OCI-LY1 (cell line): ENCODE measurements at regions not wholly inside any gene's neighbourhood (a gene's known extent, or its start where the extent isn't known, plus 50 kb on each side); places are given as distances from the start of the nearest gene placed in this dataset.

Experiments used
- H2AFZ ChIP-seq: fragments of 200-600 bp; sonication (generic), shearing (Covaris generic); 2 replicates; pipeline ENCODE4 v1.6.0; 2014; ENCODE audit warnings: antibody characterized with exemption, mild to moderate bottlenecking, low read length
- H3F3A ChIP-seq: fragments of 200-600 bp; sonication (generic), shearing (Covaris generic); 2 replicates; pipeline ENCODE4 v1.6.0; 2014; ENCODE audit warnings: mild to moderate bottlenecking, antibody characterized with exemption, low read length, moderate library complexity; ENCODE audit not compliant: insufficient read depth
- H3K27ac ChIP-seq: fragments of 200-600 bp; sonication (generic); 2 replicates; pipeline ENCODE4 v1.5.1; 2014; ENCODE audit warnings: low read length, mixed run types, mild to moderate bottlenecking, low read depth; ENCODE audit not compliant: poor library complexity, severe bottlenecking
- H3K27me3 ChIP-seq: fragments of 200-600 bp; sonication (generic); 2 replicates; pipeline ENCODE4 v1.6.0; 2014; ENCODE audit warnings: antibody characterized with exemption, mild to moderate bottlenecking, low read length, moderate library complexity; ENCODE audit not compliant: insufficient read depth
- H3K36me3 ChIP-seq: fragments of 200-600 bp; sonication (generic); 2 replicates; pipeline ENCODE4 v1.6.1; 2014; ENCODE audit warnings: mild to moderate bottlenecking, antibody characterized with exemption, low read length, moderate library complexity, mixed read lengths; ENCODE audit not compliant: insufficient read depth
- H3K4me1 ChIP-seq: fragments of 200-600 bp; sonication (generic); 2 replicates; pipeline ENCODE4 v1.5.1; 2014; ENCODE audit warnings: mild to moderate bottlenecking, low read length, moderate library complexity; ENCODE audit not compliant: insufficient read depth, severe bottlenecking
- H3K4me2 ChIP-seq: fragments of 200-600 bp; sonication (generic), shearing (Covaris generic); 2 replicates; pipeline ENCODE4 v1.6.1; 2014; ENCODE audit warnings: low read length
- H3K4me3 ChIP-seq: fragments of 200-600 bp; sonication (generic); 2 replicates; pipeline ENCODE4 v1.5.1; 2014; ENCODE audit warnings: low read length, low read depth, mild to moderate bottlenecking, mixed read lengths; ENCODE audit not compliant: poor library complexity, severe bottlenecking
- H3K79me2 ChIP-seq: fragments of 200-600 bp; shearing (Covaris generic); 2 replicates; pipeline ENCODE4 v1.6.1; 2016; ENCODE audit warnings: mixed run types, low read length, mixed read lengths; ENCODE audit not compliant: insufficient read depth
- H3K9ac ChIP-seq: fragments of 200-600 bp; sonication (generic), shearing (Covaris generic); 2 replicates; pipeline ENCODE4 v1.6.1; 2014; ENCODE audit warnings: mild to moderate bottlenecking, low read length, mixed read lengths
- H3K9me2 ChIP-seq: fragments of 200-600 bp; sonication (generic), shearing (Covaris generic); 2 replicates; pipeline ENCODE4 v1.6.1; 2014; ENCODE audit warnings: low read depth, mild to moderate bottlenecking, low read length, mixed read lengths
- H3K9me3 ChIP-seq: fragments of 200-600 bp; shearing (Covaris generic); 2 replicates; pipeline ENCODE4 v1.6.1; 2014; ENCODE audit warnings: low read length, mixed read lengths
- H4K20me1 ChIP-seq: fragments of 200-600 bp; sonication (generic), shearing (Covaris generic); 2 replicates; pipeline ENCODE4 v1.6.0; 2016; ENCODE audit warnings: mild to moderate bottlenecking, low read length; ENCODE audit not compliant: insufficient read depth
- EZH2 ChIP-seq: fragments of 200-600 bp; sonication (generic), shearing (Covaris generic); IDR thresholded peaks from 2 replicates; pipeline ENCODE4 v1.8.0; 2017; ENCODE audit warnings: borderline replicate concordance, mixed run types, mild to moderate bottlenecking, antibody characterized with exemption, low read length, moderate library complexity, mixed read lengths
- TF ChIP-seq, protein P1 (sequence below): fragments of 200-600 bp; sonication (generic), shearing (Covaris generic); IDR thresholded peaks from 2 replicates; pipeline ENCODE4 v1.5.1; 2017; ENCODE audit warnings: mild to moderate bottlenecking, antibody characterized with exemption, low read length, moderate library complexity, mixed read lengths

DNA sequence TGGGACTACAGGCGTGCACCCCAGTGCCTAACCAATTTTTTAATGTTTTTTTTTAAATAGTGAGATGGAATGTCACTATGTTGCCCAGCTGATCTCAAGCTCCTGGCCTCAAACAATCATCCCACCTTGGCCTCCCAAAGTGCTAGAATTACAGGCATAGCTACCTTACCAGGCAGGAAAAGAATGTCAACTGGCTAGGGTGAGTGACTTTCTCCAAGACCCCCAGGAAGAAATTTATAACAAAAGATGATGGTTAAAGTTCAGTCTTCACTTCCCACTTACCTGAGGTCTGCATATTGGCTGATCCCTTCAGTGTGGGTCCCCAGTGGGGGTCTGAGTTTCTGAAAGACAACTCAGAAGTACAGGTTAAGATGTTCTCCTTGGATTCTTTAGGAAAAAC lies 893.0 kb downstream of the UQCRFS1 start:
- Histone ChIP-seq H3K4me3 (no peak overlapping the region), H3K4me2 (no peak overlapping the region), H3K9me2 (no peaks in the 10 kb centered on the region), H4K20me1 (no peaks in the 10 kb centered on the region), H3K9ac (no peak overlapping the region), H3K79me2 (no peaks in the 10 kb centered on the region), H3K4me1 (no peaks in the 10 kb centered on the region), H3K27ac (no peak overlapping the region), H3K36me3 (no peaks in the 10 kb centered on the region), H2AFZ (no peak overlapping the region), H3F3A (no peaks in the 10 kb centered on the region), H3K27me3 (no peaks in the 10 kb centered on the region), H3K9me3 (no peaks in the 10 kb centered on the region)
- TF ChIP-seq, protein P1, sequence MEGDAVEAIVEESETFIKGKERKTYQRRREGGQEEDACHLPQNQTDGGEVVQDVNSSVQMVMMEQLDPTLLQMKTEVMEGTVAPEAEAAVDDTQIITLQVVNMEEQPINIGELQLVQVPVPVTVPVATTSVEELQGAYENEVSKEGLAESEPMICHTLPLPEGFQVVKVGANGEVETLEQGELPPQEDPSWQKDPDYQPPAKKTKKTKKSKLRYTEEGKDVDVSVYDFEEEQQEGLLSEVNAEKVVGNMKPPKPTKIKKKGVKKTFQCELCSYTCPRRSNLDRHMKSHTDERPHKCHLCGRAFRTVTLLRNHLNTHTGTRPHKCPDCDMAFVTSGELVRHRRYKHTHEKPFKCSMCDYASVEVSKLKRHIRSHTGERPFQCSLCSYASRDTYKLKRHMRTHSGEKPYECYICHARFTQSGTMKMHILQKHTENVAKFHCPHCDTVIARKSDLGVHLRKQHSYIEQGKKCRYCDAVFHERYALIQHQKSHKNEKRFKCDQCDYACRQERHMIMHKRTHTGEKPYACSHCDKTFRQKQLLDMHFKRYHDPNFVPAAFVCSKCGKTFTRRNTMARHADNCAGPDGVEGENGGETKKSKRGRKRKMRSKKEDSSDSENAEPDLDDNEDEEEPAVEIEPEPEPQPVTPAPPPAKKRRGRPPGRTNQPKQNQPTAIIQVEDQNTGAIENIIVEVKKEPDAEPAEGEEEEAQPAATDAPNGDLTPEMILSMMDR = no peak
- no peak for TF ChIP-seq EZH2

DNA sequence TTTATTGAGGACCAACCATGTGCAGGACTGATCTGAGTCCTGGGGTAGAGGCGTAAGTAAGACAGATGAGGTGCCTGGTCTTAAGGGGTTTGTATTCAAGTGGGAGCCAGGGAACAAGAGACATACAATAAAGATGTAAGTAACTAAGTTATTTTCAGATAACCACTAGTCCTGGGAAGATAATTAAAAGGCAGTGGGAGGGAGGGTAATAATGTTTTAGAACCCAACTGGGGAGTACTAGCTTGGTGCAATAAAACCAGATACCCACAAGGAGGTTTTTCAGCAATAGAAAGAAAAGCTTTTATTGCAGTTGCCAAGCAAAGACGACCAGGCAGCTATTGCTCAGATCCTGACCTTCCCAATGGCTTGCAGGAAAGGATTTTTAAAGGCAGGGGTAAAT lies 893.7 kb downstream of the UQCRFS1 start:
- no peak overlapping the region for H2AFZ ChIP-seq
- H3K4me3 ChIP-seq = no peak overlapping the region
- H3K27ac ChIP-seq = no peak overlapping the region
- no peaks in the 10 kb centered on the region for H3K9me3 ChIP-seq
- no peaks in the 10 kb centered on the region for H3K9me2 ChIP-seq
- H3F3A ChIP-seq = no peaks in the 10 kb centered on the region
- H3K36me3 ChIP-seq = no peaks in the 10 kb centered on the region
- H3K9ac ChIP-seq = no peak overlapping the region
- no peak overlapping the region for H3K4me2 ChIP-seq
- H3K79me2 ChIP-seq = no peaks in the 10 kb centered on the region
- H3K27me3 ChIP-seq = no peaks in the 10 kb centered on the region
- TF ChIP-seq EZH2 = no peak
- TF ChIP-seq, protein P1 = no peak
- no peaks in the 10 kb centered on the region for H4K20me1 ChIP-seq
- H3K4me1 ChIP-seq = no peaks in the 10 kb centered on the region

DNA sequence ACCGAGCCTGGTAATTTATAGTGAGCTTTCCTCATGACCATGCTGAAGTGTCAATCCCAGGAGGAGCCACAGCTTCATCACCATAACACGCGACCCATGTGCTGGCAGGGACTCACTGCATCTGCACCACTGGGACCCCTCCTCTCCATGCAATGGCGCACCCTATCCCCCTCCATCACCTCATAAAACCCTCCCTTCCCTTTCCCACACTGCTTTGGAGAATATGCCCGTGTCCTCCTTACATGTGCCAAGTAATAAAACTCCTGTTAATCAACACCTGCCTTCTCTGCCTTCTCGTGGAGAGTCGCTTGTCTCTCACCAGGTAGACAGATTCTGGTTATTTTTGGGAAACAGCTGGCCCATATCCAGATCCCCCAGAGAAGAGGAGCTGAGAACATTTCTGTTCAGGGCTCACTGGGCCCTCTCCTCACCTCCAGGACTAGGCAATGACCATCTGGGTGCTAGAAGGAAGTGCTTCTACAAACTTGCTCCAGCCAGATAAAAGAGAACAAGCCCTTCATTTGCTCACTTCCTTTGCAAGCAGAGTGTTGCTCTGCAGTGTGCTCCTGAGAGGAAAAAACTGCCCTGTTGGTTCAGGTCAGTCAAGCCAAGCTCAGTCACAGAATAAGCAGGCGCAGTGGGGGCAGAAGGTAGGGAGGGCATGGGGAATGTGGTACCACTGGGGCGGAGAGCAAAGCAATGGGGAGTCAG lies 894.3 kb downstream of the UQCRFS1 start:
- H3K79me2 ChIP-seq = no peaks in the 10 kb centered on the region
- H3K36me3 ChIP-seq = no peaks in the 10 kb centered on the region
- H3K4me2 ChIP-seq = no peak overlapping the region
- no peak overlapping the region for H3K9ac ChIP-seq
- no peak overlapping the region for H3K4me3 ChIP-seq
- no peaks in the 10 kb centered on the region for H3K9me2 ChIP-seq
- no peaks in the 10 kb centered on the region for H3K27me3 ChIP-seq
- H3K9me3 ChIP-seq = no peaks in the 10 kb centered on the region
- H4K20me1 ChIP-seq = no peaks in the 10 kb centered on the region
- no peaks in the 10 kb centered on the region for H3K4me1 ChIP-seq
- H3F3A ChIP-seq = no peaks in the 10 kb centered on the region
- no peak overlapping the region for H3K27ac ChIP-seq
- no peak overlapping the region for H2AFZ ChIP-seq
- TF ChIP-seq, protein P1 = no peak
- no peak for TF ChIP-seq EZH2
